Naive thymus-derived CD8-positive, alpha-beta T cell (primary cell): ENCODE measurements at regions not wholly inside any gene's neighbourhood (a gene's known extent, or its start where the extent isn't known, plus 50 kb on each side); places are given as distances from the start of the nearest gene placed in this dataset. TPM values are rescaled to one million over a fixed set of nuclear protein-coding genes. Genes with fewer than 3 reads are reported as not detected.

ENCODE experiments used
- ATAC-seq, 2 donors: fragments of 150-1000 bp; cut with Tn5 transposase in 1 of 2; sonication (Bioruptor Pico), chemical (Tn5 transposase) in 1 of 2; 1 replicate in 1 of 2; 2 replicates in 1 of 2; pipeline ENCODE4 v1.10.0; 2021; ENCODE audit warnings: mild to moderate bottlenecking in 2 of 2, moderate library complexity in 2 of 2
- POLR2A ChIA-PET: fragments of 350-600 bp; sonication (Branson Sonifier 250); formaldehyde crosslinking; loops from one replicate; lab custom pipeline; 2021; ENCODE audit warnings: antibody characterized with exemption; lab: Charles Lee
- DNase-seq, 10 donors: peaks; one replicate each; pipeline versions ENCODE4 v3.0.0 to v3.0.0-alpha.2; 2020 to 2022
- H3K27ac Mint-ChIP-seq, 10 donors: one replicate each; pipeline ENCODE4 v1.8.0; 2020 to 2022; ENCODE audit warnings: mild to moderate bottlenecking in 10 of 10, mixed read lengths in 10 of 10, moderate library complexity in 4 of 10, inconsistent platforms in 1 of 10
- H3K27me3 Mint-ChIP-seq, 5 donors: one replicate each; pipeline ENCODE4 v1.8.0; 2021 to 2022; ENCODE audit warnings: mixed read lengths in 5 of 5
- H3K36me3 Mint-ChIP-seq, 3 donors: one replicate each; pipeline ENCODE4 v1.8.0; 2020 to 2022; ENCODE audit warnings: mixed read lengths in 3 of 3, mild to moderate bottlenecking in 2 of 3, inconsistent platforms in 1 of 3
- H3K4me1 Mint-ChIP-seq, 4 donors: one replicate each; pipeline ENCODE4 v1.8.0; 2021 to 2022; ENCODE audit warnings: mixed read lengths in 4 of 4
- H3K4me3 Mint-ChIP-seq, 10 donors: one replicate each; pipeline ENCODE4 v1.8.0; 2020 to 2022; ENCODE audit warnings: mild to moderate bottlenecking in 10 of 10, mixed read lengths in 10 of 10, moderate library complexity in 6 of 10, inconsistent platforms in 1 of 10
- H3K9me3 Mint-ChIP-seq, 9 donors: one replicate each; pipeline ENCODE4 v1.8.0; 2020 to 2022; ENCODE audit warnings: mixed read lengths in 9 of 9, mild to moderate bottlenecking in 3 of 9, inconsistent platforms in 1 of 9, moderate library complexity in 1 of 9
- microRNA-seq: library from miRNA; unstranded; fragments of <30 nt; microRNA quantifications from one replicate; pipeline ENCODE4 v1.2.0, GENCODE V29; 2022; ENCODE audit warnings: borderline microRNAs expressed

GRCh38 chr4:29405116-29405515 is 1315.1 kb upstream of the PCDH7 start:
- H3K9me3 Mint-ChIP-seq, result peaks cover 0 to 33% (median 10%) of the 10 kb centered on the region in 9 donors
- H3K27ac Mint-ChIP-seq, result no peak overlapping the region
- no peak for ATAC-seq
- no peak overlapping the region for H3K4me3 Mint-ChIP-seq
- H3K4me1 Mint-ChIP-seq, result no peaks in the 10 kb centered on the region
- POLR2A ChIA-PET, result no interaction called here
- DNase-seq, result no peak
- H3K27me3 Mint-ChIP-seq, result no peaks in the 10 kb centered on the region
- H3K36me3 Mint-ChIP-seq, result no peaks in the 10 kb centered on the region

GRCh38 chr4:29415771-29416170 is 1304.4 kb upstream of the PCDH7 start:
- POLR2A ChIA-PET, result no interaction called here
- no peak for DNase-seq
- H3K4me1 Mint-ChIP-seq, result no peaks in the 10 kb centered on the region

DNA sequence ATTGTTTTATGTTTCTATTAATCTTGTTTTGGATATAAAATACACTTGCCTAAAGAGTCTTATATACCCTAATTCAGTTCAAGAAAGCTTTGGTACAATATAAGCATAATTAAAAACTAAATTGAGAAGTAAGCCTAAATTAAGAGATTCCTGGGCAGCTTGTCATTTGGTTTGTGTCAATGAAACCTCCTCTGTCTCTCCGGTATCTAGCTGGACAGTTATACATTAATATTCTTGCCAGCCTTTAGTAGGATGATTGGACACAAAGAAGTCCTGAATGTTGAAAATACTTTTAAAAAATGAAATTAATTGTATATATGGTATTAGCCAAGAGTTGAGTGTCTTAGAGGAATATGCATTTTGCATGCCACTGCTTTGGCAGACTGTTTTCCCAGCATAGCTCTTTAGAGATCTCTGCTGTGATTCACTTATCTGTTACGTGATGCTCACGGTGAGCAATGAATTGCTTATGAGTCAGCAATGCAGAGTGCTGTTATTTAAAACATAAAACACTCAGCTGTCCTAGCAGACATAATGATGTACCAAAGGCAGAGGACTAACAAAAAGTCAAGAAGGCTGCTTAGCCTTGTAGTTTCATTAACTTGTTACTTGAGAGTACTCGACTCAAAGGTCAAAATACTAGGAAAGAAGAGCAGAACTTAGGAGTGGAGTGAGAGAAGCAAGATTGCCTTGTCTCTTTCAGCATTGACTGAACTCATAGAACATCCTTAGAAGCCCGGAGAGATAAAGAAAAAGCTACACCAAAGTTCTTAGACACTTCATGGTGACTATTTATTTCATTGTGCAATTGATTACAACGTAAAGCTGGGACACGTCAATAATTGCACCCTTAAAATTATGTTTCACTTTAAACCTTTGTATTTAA is 1296.1 kb upstream of the PCDH7 start:
- Mint-ChIP-seq H3K36me3 (no peaks in the 10 kb centered on the region), H3K27me3 (no peaks in the 10 kb centered on the region), H3K4me3 (no peak overlapping the region), H3K4me1 (no peaks in the 10 kb centered on the region), H3K27ac (no peak overlapping the region), H3K9me3 (peaks cover 0 to 16% (median 4%) of the 10 kb centered on the region in 9 donors)
- DNase-seq (no peak), ATAC-seq (no peak)
- POLR2A ChIA-PET, result no interaction called here

More at GRCh38 chr4:29415771-29416170, 1304.4 kb upstream of the PCDH7 start:
- H3K9me3 Mint-ChIP-seq, result peaks cover 0 to 22% (median 7%) of the 10 kb centered on the region in 9 donors
- no peak for ATAC-seq
- no peak overlapping the region for H3K4me3 Mint-ChIP-seq
- H3K27me3 Mint-ChIP-seq, result no peaks in the 10 kb centered on the region
- no peak overlapping the region for H3K27ac Mint-ChIP-seq
- no peaks in the 10 kb centered on the region for H3K36me3 Mint-ChIP-seq

- peaks cover 0 to 23% (median 8%) of the 10 kb centered on the region in 9 donors for H3K9me3 Mint-ChIP-seq
- peaks cover 0 to 5% (median 0%) of the 10 kb centered on the region in 3 donors for H3K36me3 Mint-ChIP-seq
- no peak for DNase-seq
- POLR2A ChIA-PET, result no interaction called here
- H3K4me3 Mint-ChIP-seq, result no peak overlapping the region
- no peaks in the 10 kb centered on the region for H3K27me3 Mint-ChIP-seq
- H3K27ac Mint-ChIP-seq, result no peak overlapping the region
- no peaks in the 10 kb centered on the region for H3K4me1 Mint-ChIP-seq
- ATAC-seq, result no peak
Measured at GRCh38 chr4:29453303-29453820, 1266.8 kb upstream of the PCDH7 start.

DNA sequence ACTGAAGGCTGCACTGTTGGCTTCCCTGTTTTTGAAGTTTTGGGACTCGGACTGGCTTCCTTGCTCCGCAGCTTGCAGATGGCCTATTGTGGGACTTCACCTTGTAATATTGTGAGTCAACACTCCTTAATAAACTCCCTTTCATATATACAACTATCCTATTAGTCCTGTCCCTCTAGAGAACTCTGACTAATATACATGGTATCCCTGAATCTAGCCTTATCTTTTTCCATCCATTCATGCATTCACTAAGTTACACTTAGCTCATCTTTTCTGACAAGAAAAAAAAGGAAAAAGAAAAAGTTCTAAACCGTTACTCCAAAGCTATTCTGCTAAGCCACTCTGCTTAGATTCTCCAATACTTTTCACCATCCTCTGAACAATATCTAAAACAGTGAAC is 1260.2 kb upstream of the PCDH7 start:
- ATAC-seq (no peak), DNase-seq (no peak)
- Mint-ChIP-seq H3K36me3 (peaks cover 0 to 5% (median 0%) of the 10 kb centered on the region in 3 donors), H3K9me3 (peaks cover 2 to 31% (median 19%) of the 10 kb centered on the region in 9 donors), H3K4me3 (no peak overlapping the region), H3K4me1 (no peaks in the 10 kb centered on the region), H3K27me3 (no peaks in the 10 kb centered on the region), H3K27ac (peak overlapping the region in 1 of 10 donors; percentile 40)
- POLR2A ChIA-PET, result no interaction called here

DNA sequence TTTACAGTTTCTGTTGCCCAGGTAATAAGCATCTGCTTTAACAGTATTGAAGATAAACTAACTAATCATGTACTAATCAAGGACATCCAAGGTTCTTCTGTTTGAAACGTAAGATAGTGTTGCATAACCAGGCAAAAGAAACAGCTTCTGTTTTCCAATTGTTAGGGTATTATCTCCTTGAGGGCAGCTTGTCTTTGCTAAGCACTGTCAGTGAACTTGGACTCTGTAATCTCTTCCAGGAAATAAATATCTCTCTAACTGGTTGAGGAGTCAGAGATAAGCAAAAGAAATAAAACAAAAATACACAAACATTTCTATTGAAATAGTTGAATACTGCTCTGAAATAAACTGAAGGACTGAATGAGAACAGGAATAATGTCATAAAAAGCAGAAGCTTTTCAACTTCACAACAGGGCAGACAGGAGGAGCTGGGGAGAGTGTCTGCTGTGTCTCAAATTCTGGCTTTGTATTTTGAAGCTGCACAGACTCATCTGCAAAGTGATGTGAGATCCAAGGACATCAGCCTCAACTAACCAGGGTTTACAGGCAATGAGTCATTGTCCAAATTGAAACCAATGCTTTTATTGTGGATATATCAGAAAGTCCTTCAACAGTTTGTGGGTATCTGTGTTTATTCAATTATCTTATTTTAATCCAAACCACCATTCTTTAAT is 1253.0 kb upstream of the PCDH7 start:
- Mint-ChIP-seq H3K27ac (no peak overlapping the region), H3K27me3 (no peaks in the 10 kb centered on the region), H3K4me3 (no peak overlapping the region), H3K36me3 (no peaks in the 10 kb centered on the region), H3K4me1 (no peaks in the 10 kb centered on the region), H3K9me3 (peaks cover 0 to 39% (median 6%) of the 10 kb centered on the region in 9 donors)
- no peak for ATAC-seq
- POLR2A ChIA-PET, result no interaction called here
- DNase-seq, result no peak

Small RNAs in the stretch of these regions (microRNA-seq; reads per million reads assigned to microRNA genes)
- not detected for gene MIR4275
